ENCODE measurements at regions not wholly inside any gene's neighbourhood (a gene's known extent, or its start where the extent isn't known, plus 50 kb on each side); places are given as distances from the start of the nearest gene placed in this dataset.

DNA sequence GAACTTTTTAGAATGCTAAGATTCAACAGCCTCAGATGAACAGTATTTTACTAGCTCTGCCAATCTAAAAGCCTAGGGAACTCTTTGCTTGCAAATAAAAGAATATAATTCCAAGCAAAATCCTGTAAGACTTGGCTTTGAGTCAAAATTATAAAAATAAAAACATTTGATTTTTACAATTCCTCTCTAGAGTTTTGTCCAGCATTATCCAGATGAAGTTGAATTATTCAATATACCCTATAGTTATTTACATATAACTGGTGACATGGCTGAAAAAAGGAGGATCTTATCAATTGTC is 378.3 kb downstream of the ETS1 start:
- H3K9me3 ChIP-seq = peaks cover 4% of the 10 kb centered on the region
- H3K27me3 ChIP-seq = no peaks in the 10 kb centered on the region
- no peak overlapping the region for H3K4me3 ChIP-seq
- DNase-seq = no peak
- no peaks in the 10 kb centered on the region for H3K36me3 ChIP-seq

DNA sequence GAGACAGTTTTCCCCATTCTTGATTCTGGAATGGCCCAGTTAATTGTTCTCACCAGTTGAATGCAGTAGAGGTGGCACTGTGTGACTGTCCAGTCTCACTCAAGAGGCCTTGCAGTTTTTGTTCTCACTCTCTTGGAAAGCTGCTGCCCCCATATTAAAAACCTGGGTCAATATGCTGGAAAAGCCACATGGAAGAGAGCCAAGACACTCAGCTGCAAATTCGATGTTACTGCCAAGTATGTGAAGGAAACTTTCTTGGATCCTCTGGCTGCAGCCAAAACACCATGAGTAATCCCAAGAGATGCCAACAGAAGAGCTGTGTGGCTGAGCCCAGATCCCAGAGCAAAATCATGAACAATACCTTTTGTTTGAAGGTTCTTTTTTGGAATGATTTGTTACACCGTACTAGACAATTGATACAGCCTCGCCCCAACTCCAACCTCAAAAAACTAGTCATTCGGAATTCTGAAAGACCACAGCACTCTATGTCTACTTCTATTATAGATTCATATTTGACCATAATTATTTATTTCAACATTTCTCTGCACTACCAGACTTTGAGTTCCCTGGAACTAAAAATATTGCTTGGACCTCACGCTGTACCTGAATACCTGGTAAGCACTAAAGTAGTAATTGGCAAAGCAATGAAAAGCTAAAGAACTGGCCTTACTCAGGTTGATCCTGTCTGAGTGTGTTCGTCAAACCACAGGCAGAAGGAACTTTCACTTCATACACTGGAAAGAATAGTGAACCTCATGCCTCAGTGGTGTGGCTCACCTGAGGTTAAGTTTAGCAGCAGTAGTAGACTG is 378.8 kb downstream of the ETS1 start:
- Histone ChIP-seq H3K9me3 (peaks cover 4% of the 10 kb centered on the region), H3K36me3 (no peaks in the 10 kb centered on the region), H3K27me3 (no peaks in the 10 kb centered on the region), H3K4me3 (no peak overlapping the region)
- DNase-seq = peak; percentile 89

DNA sequence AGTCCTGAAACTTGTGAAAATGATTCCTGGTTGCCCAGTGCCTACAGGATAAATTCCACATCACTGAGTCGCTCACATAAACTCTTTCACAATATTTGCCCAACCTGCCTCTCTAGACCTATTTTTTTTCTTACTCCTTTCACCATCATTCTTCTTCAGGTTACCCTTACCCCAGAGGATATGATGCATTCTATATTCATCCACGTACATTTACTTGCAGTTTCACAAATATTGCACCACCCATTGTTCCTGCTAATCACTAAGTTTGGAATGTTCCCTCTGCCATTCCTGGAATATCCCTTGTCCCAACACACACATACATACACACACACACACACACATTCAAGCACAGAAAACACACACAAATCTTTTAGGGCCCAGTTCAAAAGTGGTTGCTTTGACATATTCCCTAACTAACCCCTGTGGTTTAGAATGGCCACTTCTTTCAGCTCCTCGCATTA is 379.5 kb downstream of the ETS1 start:
- Histone ChIP-seq H3K9me3 (peaks cover 4% of the 10 kb centered on the region), H3K4me3 (no peak overlapping the region), H3K27me3 (no peaks in the 10 kb centered on the region)

DNA sequence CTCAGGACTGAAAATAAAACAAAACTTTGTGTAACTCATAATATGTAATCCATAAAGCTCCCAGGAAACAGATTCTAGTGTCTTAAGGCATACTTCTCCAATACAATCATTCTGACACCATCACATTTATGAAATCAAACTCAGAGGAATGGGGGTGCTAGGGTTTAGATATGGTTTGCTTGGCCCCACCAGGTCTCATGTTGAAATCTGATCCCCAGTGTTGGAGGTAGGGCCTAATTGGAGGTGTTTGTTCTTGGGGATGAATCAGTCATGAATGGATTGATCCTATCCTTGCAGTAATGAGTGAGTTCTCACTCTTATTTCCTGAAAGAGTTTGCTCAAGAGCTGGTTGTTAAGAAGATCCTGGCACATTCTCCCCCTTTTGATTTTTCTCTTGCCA is 380.9 kb downstream of the ETS1 start:
- no peak for DNase-seq
- Histone ChIP-seq H3K36me3 (no peaks in the 10 kb centered on the region), H3K4me3 (no peak overlapping the region), H3K9me3 (peaks cover 4% of the 10 kb centered on the region), H3K27me3 (no peaks in the 10 kb centered on the region)

More for the DNA sequence above, 379.5 kb downstream of the ETS1 start:
- peak; percentile 47 for DNase-seq
- H3K36me3 ChIP-seq = no peaks in the 10 kb centered on the region

DNA sequence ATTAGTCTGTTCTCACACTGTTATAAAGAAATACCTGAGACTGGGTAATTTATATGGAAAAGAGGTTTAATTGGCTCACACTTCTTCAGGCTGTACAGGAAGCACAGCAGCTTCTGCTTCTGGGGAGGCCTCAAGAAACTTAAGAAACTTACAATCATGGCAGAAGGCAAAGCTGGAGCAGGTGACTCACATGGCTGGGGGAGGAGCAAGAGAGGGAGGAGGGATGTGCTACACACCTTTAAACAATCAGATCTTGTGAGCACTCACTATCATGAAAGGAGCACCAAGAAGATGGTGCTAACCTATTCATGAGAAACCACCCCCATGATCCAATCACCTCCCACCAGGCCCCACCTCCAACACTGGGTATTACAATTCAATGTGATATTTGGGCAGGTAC is 381.6 kb downstream of the ETS1 start:
- DNase-seq = no peak
- no peaks in the 10 kb centered on the region for H3K27me3 ChIP-seq

DNA sequence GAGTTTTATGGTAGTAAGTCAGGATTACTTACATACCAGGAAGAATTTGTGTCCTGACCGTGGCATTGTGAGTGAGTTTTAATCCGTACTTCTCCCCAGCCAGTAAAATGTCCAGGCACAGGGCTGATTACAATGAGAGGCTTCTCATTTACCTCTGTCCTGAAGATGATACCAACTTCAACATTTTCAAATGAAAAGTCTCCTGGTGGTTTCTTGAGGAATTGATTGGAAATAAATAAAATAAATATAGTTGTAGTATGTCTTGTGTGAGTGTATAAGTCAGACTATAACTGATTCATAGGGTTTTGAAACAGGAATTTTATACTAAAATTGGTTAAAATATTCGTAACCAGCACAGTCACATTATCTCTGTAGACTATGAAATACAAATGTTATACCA is 382.5 kb downstream of the ETS1 start:
- no peaks in the 10 kb centered on the region for H3K27me3 ChIP-seq
- no peak for DNase-seq
- no peak overlapping the region for H3K4me3 ChIP-seq
- peaks cover 4% of the 10 kb centered on the region for H3K9me3 ChIP-seq
- no peaks in the 10 kb centered on the region for H3K36me3 ChIP-seq

More for the DNA sequence above, 381.6 kb downstream of the ETS1 start:
- Histone ChIP-seq H3K4me3 (no peak overlapping the region), H3K9me3 (peaks cover 4% of the 10 kb centered on the region), H3K36me3 (no peaks in the 10 kb centered on the region)

DNA sequence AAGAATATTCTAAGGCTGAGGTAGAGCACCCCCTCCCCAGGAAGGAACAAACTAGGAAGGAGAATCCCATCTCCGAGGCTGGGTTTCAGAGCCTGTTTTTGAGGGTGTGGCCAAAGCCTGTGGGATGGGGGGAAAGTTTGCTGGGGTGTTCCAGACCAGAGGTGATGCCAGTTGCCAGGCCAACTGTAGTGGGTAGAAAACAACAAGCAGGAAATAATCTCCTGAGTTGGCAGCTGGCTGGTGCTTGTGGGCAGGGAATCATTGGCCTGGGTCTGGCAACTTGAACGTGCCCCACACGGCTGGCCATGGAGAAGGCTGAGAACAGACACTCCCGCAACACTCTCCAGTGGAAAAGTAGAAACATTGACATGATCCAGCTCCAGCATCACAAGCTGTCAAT is 385.6 kb downstream of the ETS1 start:
- Histone ChIP-seq H3K27me3 (no peaks in the 10 kb centered on the region), H3K36me3 (no peaks in the 10 kb centered on the region), H3K4me3 (no peak overlapping the region), H3K9me3 (peaks cover under 1% of the 10 kb centered on the region)
- peak; percentile 21 for DNase-seq

DNA sequence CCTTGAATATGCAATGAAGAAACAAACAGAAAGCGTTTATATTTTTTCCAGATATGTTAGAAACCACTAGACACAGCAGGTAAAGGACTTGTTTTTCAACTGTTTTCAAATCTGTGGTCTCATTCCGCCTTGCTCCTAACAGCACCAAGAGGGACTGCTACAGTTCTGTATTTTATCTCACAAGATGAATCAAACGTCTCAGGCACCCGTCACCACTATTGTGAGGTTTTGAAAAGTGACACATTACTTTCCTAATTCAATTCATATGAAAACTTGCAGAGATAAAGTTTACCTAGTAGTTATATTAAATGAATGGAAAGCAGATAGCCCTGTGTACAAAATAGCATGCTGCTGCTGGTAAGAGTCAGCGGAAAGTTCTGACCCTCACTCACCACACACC is 386.3 kb downstream of the ETS1 start:
- H3K4me3 ChIP-seq = no peak overlapping the region
- H3K27me3 ChIP-seq = no peaks in the 10 kb centered on the region
- no peak for DNase-seq
- no peaks in the 10 kb centered on the region for H3K9me3 ChIP-seq
- no peaks in the 10 kb centered on the region for H3K36me3 ChIP-seq

DNA sequence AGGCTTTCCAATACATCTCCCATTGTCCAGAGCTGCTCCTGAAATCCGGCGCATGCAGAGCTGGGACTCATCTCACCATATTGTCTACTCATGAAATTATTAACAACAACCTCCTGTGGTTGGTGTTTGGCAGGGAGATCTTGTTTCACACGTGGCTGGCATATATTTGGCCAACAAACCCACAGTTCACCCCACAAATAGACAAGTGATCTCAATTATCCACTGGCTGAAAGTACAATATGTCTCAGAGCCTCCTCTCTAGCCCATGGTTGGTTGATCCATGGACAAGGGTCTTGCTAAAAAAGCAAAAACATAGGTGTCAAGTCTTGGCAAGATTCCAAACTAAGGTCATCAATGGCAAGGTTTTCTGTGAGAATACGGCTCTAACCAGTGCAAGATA is 386.9 kb downstream of the ETS1 start:
- H3K9me3 ChIP-seq = no peaks in the 10 kb centered on the region
- H3K27me3 ChIP-seq = no peaks in the 10 kb centered on the region
- H3K36me3 ChIP-seq = no peaks in the 10 kb centered on the region
- no peak for DNase-seq
- H3K4me3 ChIP-seq = no peak overlapping the region

DNA sequence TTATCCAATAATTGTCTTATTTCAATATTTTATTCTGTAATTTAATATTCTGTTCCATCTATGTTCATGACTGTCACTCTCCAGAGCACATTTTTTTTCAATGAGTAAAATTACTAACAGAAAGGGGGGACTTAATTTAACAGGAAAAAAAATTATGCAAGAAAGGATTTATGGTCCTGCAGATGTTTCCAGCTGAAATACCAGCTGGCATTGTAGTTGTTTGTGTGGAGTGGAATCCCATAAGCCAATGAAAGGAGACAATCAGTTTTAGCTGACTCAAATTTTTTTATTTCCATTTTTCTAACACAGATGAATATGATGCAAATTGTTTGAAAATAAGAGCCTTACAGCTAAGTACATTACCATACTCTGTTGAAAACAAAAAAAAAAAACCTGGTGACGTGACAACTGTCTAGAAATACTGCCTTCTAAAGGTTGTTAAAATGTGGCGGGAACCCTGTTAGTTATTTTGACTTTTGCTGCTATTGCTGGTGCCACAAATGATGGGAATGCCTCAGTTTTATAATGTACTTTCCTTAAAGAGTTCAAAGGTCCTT is 389.1 kb downstream of the ETS1 start:
- no peak overlapping the region for H3K4me3 ChIP-seq
- no peak for DNase-seq
- no peaks in the 10 kb centered on the region for H3K27me3 ChIP-seq
- no peaks in the 10 kb centered on the region for H3K36me3 ChIP-seq
- no peaks in the 10 kb centered on the region for H3K9me3 ChIP-seq

DNA sequence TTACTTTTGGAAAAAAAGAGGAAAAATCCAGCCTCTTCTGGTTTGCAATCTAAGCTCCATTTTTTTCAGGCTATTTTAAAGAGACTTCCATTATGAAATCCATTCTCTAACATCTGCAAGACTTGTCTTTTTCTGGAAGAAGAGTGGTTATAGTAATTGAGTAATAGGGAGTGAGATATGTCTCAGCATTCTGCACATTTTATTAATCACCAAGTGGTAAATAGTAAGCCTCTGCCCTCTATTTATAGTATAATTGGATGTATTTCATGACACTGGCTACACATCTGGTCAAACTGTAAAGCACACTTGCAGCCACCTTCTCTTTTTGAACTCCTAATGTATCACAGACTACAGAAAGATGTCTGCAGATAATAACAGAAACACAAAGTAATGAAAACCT is 391.1 kb downstream of the ETS1 start:
- Histone ChIP-seq H3K4me3 (no peak overlapping the region), H3K36me3 (no peaks in the 10 kb centered on the region)

DNA sequence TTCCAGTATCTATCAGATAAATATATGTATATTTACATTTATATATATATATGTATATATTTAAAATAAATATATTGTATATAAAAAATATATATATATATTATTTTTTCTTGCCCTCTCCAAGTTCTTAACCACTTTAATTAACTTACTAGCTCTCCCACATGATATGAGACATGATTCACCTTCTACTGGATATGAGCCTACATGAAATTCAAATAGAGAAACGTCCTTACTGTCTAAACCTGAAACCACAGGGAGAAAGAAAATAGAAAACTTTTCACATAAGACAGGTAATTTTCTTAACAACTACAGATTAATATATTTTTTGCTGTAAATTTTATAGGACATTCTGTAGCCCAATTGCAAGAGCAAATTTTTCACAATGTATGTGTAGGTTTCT is 391.6 kb downstream of the ETS1 start:
- Histone ChIP-seq H3K9me3 (no peaks in the 10 kb centered on the region), H3K36me3 (no peaks in the 10 kb centered on the region), H3K27me3 (no peaks in the 10 kb centered on the region), H3K4me3 (no peak overlapping the region)
- DNase-seq = no peak

More for the DNA sequence above, 391.1 kb downstream of the ETS1 start:
- no peaks in the 10 kb centered on the region for H3K9me3 ChIP-seq
- H3K27me3 ChIP-seq = no peaks in the 10 kb centered on the region
- DNase-seq = no peak

DNA sequence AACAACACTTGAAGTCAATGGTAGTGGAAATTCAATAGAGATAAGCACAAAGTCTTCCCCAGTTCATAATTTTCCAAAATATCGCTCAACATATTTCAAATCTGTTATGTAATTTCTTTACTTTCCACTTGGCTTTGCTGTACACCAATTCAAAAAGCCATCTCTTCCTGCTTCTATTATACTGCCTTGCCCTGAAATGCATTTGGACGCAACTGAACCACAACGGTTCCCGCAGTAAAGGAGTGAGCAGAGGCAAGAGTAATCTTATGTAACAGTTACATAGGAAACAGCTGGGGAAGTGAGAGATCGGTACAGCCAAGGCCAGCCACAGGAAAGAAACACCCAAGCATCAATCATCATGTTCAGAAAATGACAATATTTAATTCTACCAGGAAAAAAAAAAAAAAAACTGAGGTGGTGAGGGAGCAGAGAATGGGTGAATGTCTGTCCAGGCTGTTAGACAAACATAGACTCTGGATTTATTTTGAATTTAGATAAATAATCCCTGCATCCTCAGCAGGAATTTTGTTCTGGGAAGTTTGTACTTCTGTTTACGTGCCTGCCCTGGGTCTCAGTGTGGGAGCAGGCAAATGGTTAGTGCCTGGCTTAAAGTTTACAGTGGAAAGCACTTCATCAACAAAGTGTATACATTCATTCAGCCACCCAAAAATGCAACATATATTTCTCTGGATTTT is 392.2 kb downstream of the ETS1 start:
- Histone ChIP-seq H3K9me3 (no peaks in the 10 kb centered on the region), H3K27me3 (no peaks in the 10 kb centered on the region), H3K4me3 (no peak overlapping the region), H3K36me3 (no peaks in the 10 kb centered on the region)
- no peak for DNase-seq

DNA sequence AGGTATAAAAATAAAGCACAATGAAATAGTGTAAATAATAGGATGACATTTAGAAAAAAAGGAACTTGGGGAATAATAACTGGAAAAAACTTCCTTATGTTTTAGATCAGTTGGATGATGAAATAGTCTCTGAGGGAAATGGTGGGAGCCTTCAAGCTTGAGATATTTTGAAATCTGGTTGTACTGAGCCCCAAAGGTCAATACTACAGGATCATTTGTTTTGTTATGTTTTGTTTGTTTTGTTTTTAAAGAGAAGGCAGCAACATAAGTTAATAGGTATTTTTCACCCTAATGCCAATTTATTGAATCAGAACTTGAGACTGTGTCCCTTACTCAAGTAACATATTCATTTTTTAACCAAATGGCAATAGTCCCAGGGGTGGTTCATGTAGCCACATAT is 393.1 kb downstream of the ETS1 start:
- DNase-seq = no peak
- H3K27me3 ChIP-seq = no peaks in the 10 kb centered on the region
- H3K4me3 ChIP-seq = no peak overlapping the region
- H3K36me3 ChIP-seq = no peaks in the 10 kb centered on the region
- H3K9me3 ChIP-seq = no peaks in the 10 kb centered on the region

DNA sequence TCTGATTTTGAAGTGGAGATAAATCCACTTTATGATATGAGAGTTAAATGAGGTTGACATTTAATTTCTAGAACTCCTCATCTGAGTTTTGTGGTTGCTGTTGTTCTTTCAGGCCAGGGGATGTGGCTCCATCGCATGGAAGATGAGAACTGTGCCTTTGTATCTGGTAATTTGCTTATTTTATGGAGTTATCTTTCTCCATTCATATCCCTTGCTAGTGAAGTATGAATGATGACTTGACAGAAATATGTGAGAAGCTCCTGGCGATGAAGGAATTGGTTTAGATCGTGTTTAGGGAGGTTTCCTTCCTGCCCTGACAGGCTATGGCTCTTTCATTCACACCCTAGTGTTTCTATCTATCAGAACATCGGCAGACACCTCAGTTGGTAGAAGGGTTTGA is 393.7 kb downstream of the ETS1 start:
- Histone ChIP-seq H3K4me3 (no peak overlapping the region), H3K9me3 (no peaks in the 10 kb centered on the region), H3K27me3 (no peaks in the 10 kb centered on the region), H3K36me3 (no peaks in the 10 kb centered on the region)
- no peak for DNase-seq

DNA sequence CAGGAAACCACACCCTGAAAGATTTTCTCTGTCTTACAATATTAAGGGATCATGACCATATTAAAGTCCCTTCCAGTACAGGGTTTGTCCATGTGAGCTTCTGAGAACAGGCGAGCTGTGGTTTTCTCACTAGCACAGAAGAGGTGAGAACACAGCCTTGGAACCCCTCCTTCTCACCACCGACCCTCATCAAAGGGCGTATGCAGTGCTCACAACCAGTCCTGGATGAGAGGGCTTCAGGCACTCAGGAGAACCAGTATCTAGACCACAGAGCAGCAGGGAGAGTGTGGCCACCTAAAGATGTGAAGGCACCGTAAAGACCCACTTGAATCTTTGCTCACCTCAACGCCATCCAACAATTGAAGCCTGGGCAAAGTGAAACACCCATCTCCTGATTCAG is 397.0 kb downstream of the ETS1 start:
- H3K4me3 ChIP-seq = no peak overlapping the region
- no peaks in the 10 kb centered on the region for H3K27me3 ChIP-seq
- H3K36me3 ChIP-seq = no peaks in the 10 kb centered on the region
- DNase-seq = no peak
- peaks cover 2% of the 10 kb centered on the region; the same call in 1 of the 2 replicates for H3K9me3 ChIP-seq

DNA sequence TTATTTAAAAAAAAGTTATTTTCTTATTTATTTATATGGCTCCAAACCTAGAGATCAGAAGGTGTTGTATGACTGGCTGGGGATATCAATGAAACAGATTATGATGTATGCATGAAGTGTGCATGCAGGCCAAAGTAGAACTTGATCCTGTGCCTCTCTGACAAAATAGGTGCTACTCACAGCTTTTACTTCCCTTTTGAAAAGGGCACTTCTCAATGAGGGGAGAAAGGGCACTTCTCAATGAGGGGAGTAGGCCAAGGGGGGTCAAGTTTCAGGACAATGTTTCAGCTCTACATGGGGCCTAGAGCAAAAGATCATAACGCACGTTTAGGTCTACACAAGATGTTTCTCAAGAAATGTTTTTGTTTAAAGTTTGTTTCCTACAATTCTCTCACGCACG is 397.5 kb downstream of the ETS1 start:
- Histone ChIP-seq H3K4me3 (no peak overlapping the region), H3K27me3 (no peaks in the 10 kb centered on the region), H3K9me3 (peaks cover 2% of the 10 kb centered on the region), H3K36me3 (no peaks in the 10 kb centered on the region)
- DNase-seq = no peak

Data from MG63 (cell line).